ENCODE measurements at regions not wholly inside any gene's neighbourhood (a gene's known extent, or its start where the extent isn't known, plus 50 kb on each side); places are given as distances from the start of the nearest gene placed in this dataset.
"Not testable (repeated sequence)": the region's sequence is repeated elsewhere in the genome, so short reads cannot be mapped to it uniquely, and the experiment has no call there.

- ATAC-seq; H3K27ac ChIP-seq; DNase-seq; intact Hi-C loops (cut with DNase I); H3K4me1 ChIP-seq; H3K4me3 ChIP-seq; H3K9me3 ChIP-seq; H3K36me3 ChIP-seq (ENCODE audit: insufficient read depth in 1 of 2, low read depth in 1 of 2); H3K27me3 ChIP-seq (ENCODE audit: insufficient read depth in 3 of 3, low read length in 2 of 3): not testable (repeated sequence)
- WGBS, 3 donors = 71 to 77% methylated on average over 1 to 3 of the region's 5 CpGs; no CpG with 5 or more reads in 1 of the 3 donors
These were observed 52.9 kb upstream of the GOLGA6L22 start for GRCh38 chr15:22405765-22406164.

Measured in psoas muscle (tissue), 7 donors.